BE2C (cell line): ENCODE measurements at regions not wholly inside any gene's neighbourhood (a gene's known extent, or its start where the extent isn't known, plus 50 kb on each side); places are given as distances from the start of the nearest gene placed in this dataset.

Source experiments
- DNase-seq: peaks from one replicate; pipeline ENCODE4 v3.0.0-alpha.2; 2020
- H3K27me3 ChIP-seq: fragments of 250-450 bp; sonication (Bioruptor Pico); 2 replicates; pipeline ENCODE4 v1.5.1; 2020; ENCODE audit warnings: mild to moderate bottlenecking
- H3K36me3 ChIP-seq: fragments of 250-450 bp; sonication (Bioruptor Pico); 2 replicates; pipeline ENCODE4 v1.5.1; 2020; ENCODE audit warnings: mild to moderate bottlenecking
- H3K4me1 ChIP-seq: fragments of 250-450 bp; sonication (Bioruptor Pico); 2 replicates; pipeline ENCODE4 v1.5.1; 2020
- H3K4me3 ChIP-seq: 2 replicates; pipeline ENCODE4 v1.5.1; 2011; ENCODE audit warnings: low read depth, low read length
- H3K9me3 ChIP-seq: fragments of 250-450 bp; sonication (Bioruptor Pico); 2 replicates; pipeline ENCODE4 v1.5.1; 2020
- CTCF ChIP-seq: IDR thresholded peaks from 2 replicates; pipeline ENCODE4 v1.5.1; 2012; ENCODE audit warnings: mild to moderate bottlenecking, low read depth, low read length

GRCh38 chr19:31616031-31616430 is 266.8 kb upstream of the TSHZ3 start:
- no peak overlapping the region for H3K4me3 ChIP-seq

DNA sequence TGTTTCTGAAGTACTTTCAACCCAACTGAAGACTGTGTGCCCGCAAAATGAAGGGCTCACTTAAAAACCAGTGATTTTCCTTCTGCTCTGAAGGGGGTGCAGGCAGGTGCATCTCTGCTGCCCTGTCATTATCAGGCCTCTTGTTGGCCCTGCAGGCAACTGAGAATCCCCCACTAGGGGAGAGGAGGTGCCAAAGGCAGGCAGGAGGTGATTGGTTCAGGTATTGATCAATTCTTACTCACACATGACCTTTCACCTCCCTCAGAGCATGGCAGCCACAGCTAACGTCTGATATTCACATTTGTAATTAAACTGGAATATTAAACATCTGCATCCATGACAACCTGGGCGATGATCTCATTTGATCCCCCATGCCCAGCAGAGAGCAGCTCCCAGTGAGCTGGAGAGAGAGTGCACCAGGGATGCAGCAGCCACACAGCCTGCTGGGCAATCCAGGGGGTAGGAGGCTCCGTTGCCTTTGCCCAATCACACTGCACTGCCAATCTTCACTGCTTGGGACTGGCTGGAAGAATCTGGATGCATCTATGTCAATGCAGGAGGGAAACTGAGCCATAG is 267.9 kb upstream of the TSHZ3 start:
- DNase-seq, result no peak
- no peaks in the 10 kb centered on the region; the same call in 1 of the 2 replicates for H3K9me3 ChIP-seq
- H3K36me3 ChIP-seq, result no peaks in the 10 kb centered on the region
- no peaks in the 10 kb centered on the region for H3K27me3 ChIP-seq
- TF ChIP-seq CTCF, result no peak
- H3K4me3 ChIP-seq, result no peak overlapping the region
- no peaks in the 10 kb centered on the region for H3K4me1 ChIP-seq

More at GRCh38 chr19:31616031-31616430, 266.8 kb upstream of the TSHZ3 start:
- DNase-seq, result no peak
- TF ChIP-seq CTCF, result no peak
- H3K9me3 ChIP-seq, result no peaks in the 10 kb centered on the region; the same call in 1 of the 2 replicates
- H3K36me3 ChIP-seq, result no peaks in the 10 kb centered on the region
- H3K4me1 ChIP-seq, result no peaks in the 10 kb centered on the region
- H3K27me3 ChIP-seq, result no peaks in the 10 kb centered on the region

DNA sequence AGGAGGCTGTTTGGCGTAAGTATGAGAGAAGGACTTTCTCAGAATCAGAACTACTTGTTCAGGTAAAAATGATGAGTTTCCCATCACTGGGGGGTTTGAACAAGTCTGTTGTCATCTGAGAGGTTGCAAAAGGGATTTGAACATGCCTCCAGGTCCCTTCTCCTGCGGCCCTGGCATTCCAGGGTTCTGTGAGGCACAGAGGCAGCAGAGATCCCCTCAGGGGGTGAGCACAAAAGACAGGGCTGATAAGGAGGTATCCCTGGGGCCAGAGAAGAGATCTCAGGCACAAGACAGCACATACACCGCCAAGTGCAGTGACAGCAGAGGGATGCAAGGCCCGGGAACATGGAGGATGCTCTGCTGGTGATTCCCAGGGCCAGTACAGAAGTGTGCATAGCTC is 275.8 kb upstream of the TSHZ3 start:
- Histone ChIP-seq H3K4me1 (no peaks in the 10 kb centered on the region), H3K9me3 (no peaks in the 10 kb centered on the region; the same call in 1 of the 2 replicates), H3K27me3 (no peaks in the 10 kb centered on the region), H3K4me3 (no peak overlapping the region), H3K36me3 (no peaks in the 10 kb centered on the region)
- no peak for TF ChIP-seq CTCF
- no peak for DNase-seq

GRCh38 chr19:31625575-31625974 is 276.3 kb upstream of the TSHZ3 start:
- no peaks in the 10 kb centered on the region for H3K27me3 ChIP-seq
- no peak for DNase-seq
- no peak overlapping the region for H3K4me3 ChIP-seq
- no peaks in the 10 kb centered on the region for H3K36me3 ChIP-seq
- H3K9me3 ChIP-seq, result no peaks in the 10 kb centered on the region; the same call in 1 of the 2 replicates
- no peaks in the 10 kb centered on the region for H3K4me1 ChIP-seq
- no peak for TF ChIP-seq CTCF

- Histone ChIP-seq H3K9me3 (no peaks in the 10 kb centered on the region; the same call in 1 of the 2 replicates), H3K36me3 (no peaks in the 10 kb centered on the region), H3K4me1 (no peaks in the 10 kb centered on the region), H3K4me3 (no peak overlapping the region), H3K27me3 (no peaks in the 10 kb centered on the region)
- TF ChIP-seq CTCF, result no peak
- no peak for DNase-seq
These were observed 277.7 kb upstream of the TSHZ3 start for GRCh38 chr19:31626941-31627340.

DNA sequence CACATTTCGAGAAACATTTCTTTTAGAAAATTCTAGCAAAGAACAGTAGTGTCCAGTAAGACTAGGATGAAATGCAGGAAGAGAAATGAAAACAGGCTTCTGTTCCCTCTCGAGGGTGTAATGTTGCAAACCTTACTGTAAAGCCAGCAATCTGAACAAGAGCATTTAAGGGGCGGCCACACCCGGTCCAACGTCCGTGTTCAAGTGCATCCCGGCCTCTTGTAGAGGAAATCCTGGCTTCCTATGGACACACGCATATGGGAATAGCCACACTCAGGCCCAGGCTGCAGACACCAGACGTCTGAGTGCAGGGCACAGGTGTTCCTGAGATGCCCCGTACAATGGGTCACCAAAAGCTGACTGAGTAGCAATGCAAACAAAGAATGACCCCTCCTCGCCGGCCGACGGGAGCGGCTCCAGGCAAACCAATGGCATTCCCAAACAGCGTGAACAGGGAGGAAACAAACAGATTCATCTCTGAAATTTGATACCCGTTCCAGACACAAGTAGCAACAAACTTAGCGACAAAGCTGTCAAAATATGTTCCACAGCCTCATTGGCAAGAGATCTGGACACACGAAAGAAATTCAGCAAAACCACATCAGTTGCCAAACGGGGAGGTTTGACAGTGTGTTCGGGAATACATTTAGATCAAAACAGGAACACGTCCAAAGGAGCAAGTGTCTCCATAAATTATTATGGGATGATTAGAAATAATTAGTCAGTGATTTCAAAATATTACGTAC is 278.6 kb upstream of the TSHZ3 start:
- Histone ChIP-seq H3K4me3 (no peak overlapping the region), H3K4me1 (no peaks in the 10 kb centered on the region), H3K27me3 (no peaks in the 10 kb centered on the region), H3K9me3 (no peaks in the 10 kb centered on the region; the same call in 1 of the 2 replicates), H3K36me3 (no peaks in the 10 kb centered on the region)
- TF ChIP-seq CTCF, result no peak
- DNase-seq, result no peak
